Ishikawa (cell line): ENCODE measurements at regions not wholly inside any gene's neighbourhood (a gene's known extent, or its start where the extent isn't known, plus 50 kb on each side); places are given as distances from the start of the nearest gene placed in this dataset.

Experiments
- CEBPB ChIP-seq: IDR thresholded peaks from 2 replicates; pipeline ENCODE4 v1.6.1; 2012
- CREB1 ChIP-seq: IDR thresholded peaks from 2 replicates; pipeline ENCODE4 v1.6.1; 2012; ENCODE audit warnings: low read depth
- EGR1 ChIP-seq: IDR thresholded peaks from 2 replicates; pipeline ENCODE4 v1.6.1; 2012
- EP300 ChIP-seq: IDR thresholded peaks from 2 replicates; pipeline ENCODE4 v1.6.1; 2012; ENCODE audit warnings: borderline replicate concordance
- FOXM1 ChIP-seq: IDR thresholded peaks from 2 replicates; pipeline ENCODE4 v1.6.1; 2012; ENCODE audit warnings: low read depth, borderline replicate concordance
- MAX ChIP-seq: IDR thresholded peaks from 2 replicates; pipeline ENCODE4 v1.6.1; 2012
- NFIC ChIP-seq: IDR thresholded peaks from 2 replicates; pipeline ENCODE4 v1.6.1; 2012
- RAD21 ChIP-seq: IDR thresholded peaks from 2 replicates; pipeline ENCODE4 v1.6.1; 2012; ENCODE audit warnings: low read depth
- REST ChIP-seq: IDR thresholded peaks from 2 replicates; pipeline ENCODE4 v1.6.1; 2012; ENCODE audit warnings: low read depth, mild to moderate bottlenecking
- TAF1 ChIP-seq: IDR thresholded peaks from 2 replicates; pipeline ENCODE4 v1.6.1; 2012; ENCODE audit warnings: low read depth, mild to moderate bottlenecking
- TCF12 ChIP-seq: IDR thresholded peaks from 2 replicates; pipeline ENCODE4 v1.6.1; 2012; ENCODE audit warnings: low read depth
- TEAD4 ChIP-seq: IDR thresholded peaks from 2 replicates; pipeline ENCODE4 v1.6.1; 2012
- USF1 ChIP-seq: IDR thresholded peaks from 2 replicates; pipeline ENCODE4 v1.6.1; 2012
- YY1 ChIP-seq: IDR thresholded peaks from 2 replicates; pipeline ENCODE4 v1.6.1; 2012; ENCODE audit warnings: low read depth
- ZBTB7A ChIP-seq: IDR thresholded peaks from 2 replicates; pipeline ENCODE4 v1.6.1; 2012; ENCODE audit warnings: low read depth

- TF ChIP-seq EGR1 = no peak
- TF ChIP-seq CEBPB = no peak
- no peak for TF ChIP-seq REST
- TF ChIP-seq TCF12 = no peak
- TF ChIP-seq NFIC = no peak
- no peak for TF ChIP-seq MAX
- TF ChIP-seq RAD21 = no peak
- no peak for TF ChIP-seq TAF1
- TF ChIP-seq FOXM1 = no peak
- no peak for TF ChIP-seq ZBTB7A
- TF ChIP-seq CREB1 = no peak
- no peak for TF ChIP-seq USF1
- TF ChIP-seq YY1 = no peak
- no peak for TF ChIP-seq EP300
- TF ChIP-seq TEAD4 = no peak
Observed at GRCh38 chr4:161010227-161010626, 1153.6 kb downstream of the FSTL5 start.
